Activated T-helper 1 cell treated with anti-CD3 and anti-CD28 coated beads, Interleukin-12 subunit alpha, Interleukin-12 subunit beta, Interleukin-2, Interleukin-4 antibody, amounts not matched to agents 30 ng/mL and 10 ng/mL and 1 ng/mL, durations not matched to agents 14 hours and 24 hours and 36 hours (primary cell): ENCODE measurements at regions not wholly inside any gene's neighbourhood (a gene's known extent, or its start where the extent isn't known, plus 50 kb on each side); places are given as distances from the start of the nearest gene placed in this dataset.
"Not testable (repeated sequence)": the region's sequence is repeated elsewhere in the genome, so short reads cannot be mapped to it uniquely, and the experiment has no call there.

Experiments
- DNase-seq: peaks from one replicate; pipeline ENCODE4 v3.0.0; 2021; ENCODE audit warnings: low spot score
- H3K27ac Mint-ChIP-seq: one replicate; pipeline ENCODE4 v1.8.0; 2021; ENCODE audit warnings: mild to moderate bottlenecking, mixed read lengths
- H3K27me3 Mint-ChIP-seq: one replicate; pipeline ENCODE4 v1.8.0; 2022; ENCODE audit warnings: mild to moderate bottlenecking, moderate library complexity, mixed read lengths; ENCODE audit not compliant: insufficient read depth
- H3K36me3 Mint-ChIP-seq: one replicate; pipeline ENCODE4 v1.8.0; 2021; ENCODE audit warnings: low read depth, mixed read lengths
- H3K4me1 Mint-ChIP-seq: one replicate; pipeline ENCODE4 v1.8.0; 2021; ENCODE audit warnings: low read depth, mixed read lengths
- H3K4me3 Mint-ChIP-seq: one replicate; pipeline ENCODE4 v1.8.0; 2021; ENCODE audit warnings: mild to moderate bottlenecking, moderate library complexity, mixed read lengths
- H3K9me3 Mint-ChIP-seq: one replicate; pipeline ENCODE4 v1.8.0; 2021; ENCODE audit warnings: mixed read lengths
- intact Hi-C: fragments of 100-400 bp; cut with micrococcal nuclease; formaldehyde crosslinking; loops from one replicate; pipeline ENCODE4 v1.15.1; 2024

- no peak overlapping the region for H3K27ac Mint-ChIP-seq
- no peaks in the 10 kb centered on the region for H3K9me3 Mint-ChIP-seq
- intact Hi-C loops = no loop called here
- H3K36me3 Mint-ChIP-seq = no peaks in the 10 kb centered on the region
- no peak for DNase-seq
- H3K27me3 Mint-ChIP-seq = no peaks in the 10 kb centered on the region
- no peak overlapping the region for H3K4me3 Mint-ChIP-seq
- no peaks in the 10 kb centered on the region for H3K4me1 Mint-ChIP-seq
These were observed 202.8 kb upstream of the KCND2 start for GRCh38 chr7:120070201-120070600.

GRCh38 chr7:120077777-120078176 is 195.2 kb upstream of the KCND2 start:
- Mint-ChIP-seq H3K4me3 (no peak overlapping the region), H3K27ac (no peak overlapping the region)
- no peak for DNase-seq

GRCh38 chr7:120079022-120079421 is 194.0 kb upstream of the KCND2 start:
- no peaks in the 10 kb centered on the region for H3K36me3 Mint-ChIP-seq

More at GRCh38 chr7:120077777-120078176, 195.2 kb upstream of the KCND2 start:
- H3K27me3 Mint-ChIP-seq = no peaks in the 10 kb centered on the region
- no peaks in the 10 kb centered on the region for H3K36me3 Mint-ChIP-seq
- no peaks in the 10 kb centered on the region for H3K9me3 Mint-ChIP-seq
- no peaks in the 10 kb centered on the region for H3K4me1 Mint-ChIP-seq
- intact Hi-C loops = no loop called here

GRCh38 chr7:120079704-120080103 is 193.3 kb upstream of the KCND2 start:
- Mint-ChIP-seq H3K4me1 (no peaks in the 10 kb centered on the region), H3K9me3 (no peaks in the 10 kb centered on the region), H3K36me3 (no peaks in the 10 kb centered on the region), H3K27ac (no peak overlapping the region), H3K27me3 (no peaks in the 10 kb centered on the region), H3K4me3 (no peak overlapping the region)
- intact Hi-C loops = no loop called here
- DNase-seq = no peak

More at GRCh38 chr7:120079022-120079421, 194.0 kb upstream of the KCND2 start:
- intact Hi-C loops = no loop called here
- no peaks in the 10 kb centered on the region for H3K9me3 Mint-ChIP-seq
- H3K27me3 Mint-ChIP-seq = no peaks in the 10 kb centered on the region
- H3K4me3 Mint-ChIP-seq = no peak overlapping the region
- H3K4me1 Mint-ChIP-seq = no peaks in the 10 kb centered on the region
- H3K27ac Mint-ChIP-seq = no peak overlapping the region
- DNase-seq = no peak

- not testable (repeated sequence) for H3K9me3 Mint-ChIP-seq
These were observed 186.5 kb upstream of the KCND2 start for GRCh38 chr7:120086468-120086867.

GRCh38 chr7:120089968-120090367 is 183.0 kb upstream of the KCND2 start:
- H3K36me3 Mint-ChIP-seq = no peaks in the 10 kb centered on the region
- intact Hi-C loops = no loop called here
- no peaks in the 10 kb centered on the region for H3K27me3 Mint-ChIP-seq
- H3K27ac Mint-ChIP-seq = no peak overlapping the region
- no peak overlapping the region for H3K4me3 Mint-ChIP-seq
- no peaks in the 10 kb centered on the region for H3K9me3 Mint-ChIP-seq
- H3K4me1 Mint-ChIP-seq = no peaks in the 10 kb centered on the region
- DNase-seq = no peak

More at GRCh38 chr7:120086468-120086867, 186.5 kb upstream of the KCND2 start:
- H3K27me3 Mint-ChIP-seq, H3K27ac Mint-ChIP-seq, intact Hi-C loops, H3K4me3 Mint-ChIP-seq, DNase-seq, H3K36me3 Mint-ChIP-seq, H3K4me1 Mint-ChIP-seq: not testable (repeated sequence)

GRCh38 chr7:120091807-120092206 is 181.2 kb upstream of the KCND2 start:
- no peak for DNase-seq
- Mint-ChIP-seq H3K4me1 (no peaks in the 10 kb centered on the region), H3K27me3 (no peaks in the 10 kb centered on the region), H3K4me3 (no peak overlapping the region), H3K36me3 (no peaks in the 10 kb centered on the region), H3K27ac (no peak overlapping the region), H3K9me3 (no peaks in the 10 kb centered on the region)
- intact Hi-C loops = no loop called here

- Mint-ChIP-seq H3K27me3 (no peaks in the 10 kb centered on the region), H3K4me3 (no peak overlapping the region), H3K4me1 (no peaks in the 10 kb centered on the region), H3K36me3 (no peaks in the 10 kb centered on the region), H3K9me3 (no peaks in the 10 kb centered on the region), H3K27ac (no peak overlapping the region)
- DNase-seq = no peak
- intact Hi-C loops = no loop called here
These were observed 176.0 kb upstream of the KCND2 start for GRCh38 chr7:120097020-120097419.

GRCh38 chr7:120097774-120098173 is 175.2 kb upstream of the KCND2 start:
- no peak for DNase-seq
- no peak overlapping the region for H3K27ac Mint-ChIP-seq
- intact Hi-C loops = no loop called here
- H3K9me3 Mint-ChIP-seq = no peaks in the 10 kb centered on the region
- H3K36me3 Mint-ChIP-seq = no peaks in the 10 kb centered on the region
- no peaks in the 10 kb centered on the region for H3K4me1 Mint-ChIP-seq
- H3K27me3 Mint-ChIP-seq = no peaks in the 10 kb centered on the region
- no peak overlapping the region for H3K4me3 Mint-ChIP-seq

GRCh38 chr7:120108376-120108775 is 164.6 kb upstream of the KCND2 start:
- DNase-seq = no peak
- no peak overlapping the region for H3K27ac Mint-ChIP-seq
- peaks cover 15% of the 10 kb centered on the region for H3K9me3 Mint-ChIP-seq
- intact Hi-C loops = no loop called here
- H3K36me3 Mint-ChIP-seq = no peaks in the 10 kb centered on the region
- no peaks in the 10 kb centered on the region for H3K4me1 Mint-ChIP-seq
- no peak overlapping the region for H3K4me3 Mint-ChIP-seq
- no peaks in the 10 kb centered on the region for H3K27me3 Mint-ChIP-seq

GRCh38 chr7:120110169-120110568 is 162.8 kb upstream of the KCND2 start:
- no peaks in the 10 kb centered on the region for H3K27me3 Mint-ChIP-seq
- H3K4me3 Mint-ChIP-seq = no peak overlapping the region
- no peak for DNase-seq
- no peak overlapping the region for H3K27ac Mint-ChIP-seq
- H3K4me1 Mint-ChIP-seq = no peaks in the 10 kb centered on the region
- H3K9me3 Mint-ChIP-seq = peaks cover 15% of the 10 kb centered on the region
- H3K36me3 Mint-ChIP-seq = no peaks in the 10 kb centered on the region
- intact Hi-C loops = no loop called here

- intact Hi-C loops = no loop called here
- no peak for DNase-seq
- Mint-ChIP-seq H3K9me3 (peaks cover 24% of the 10 kb centered on the region), H3K4me3 (no peak overlapping the region), H3K27me3 (no peaks in the 10 kb centered on the region), H3K27ac (no peak overlapping the region), H3K36me3 (no peaks in the 10 kb centered on the region), H3K4me1 (no peaks in the 10 kb centered on the region)
These were observed 158.3 kb upstream of the KCND2 start for GRCh38 chr7:120114626-120115025.

- Mint-ChIP-seq H3K27me3 (no peaks in the 10 kb centered on the region), H3K36me3 (no peaks in the 10 kb centered on the region), H3K9me3 (no peaks in the 10 kb centered on the region), H3K4me1 (no peaks in the 10 kb centered on the region), H3K27ac (no peak overlapping the region), H3K4me3 (no peak overlapping the region)
- DNase-seq = no peak
- intact Hi-C loops = no loop called here
These were observed 149.4 kb upstream of the KCND2 start for GRCh38 chr7:120123528-120123927.

GRCh38 chr7:120131096-120131839 is 141.7 kb upstream of the KCND2 start:
- Mint-ChIP-seq H3K27me3 (no peaks in the 10 kb centered on the region), H3K27ac (no peak overlapping the region), H3K36me3 (no peaks in the 10 kb centered on the region), H3K4me3 (no peak overlapping the region), H3K9me3 (peaks cover 17% of the 10 kb centered on the region), H3K4me1 (no peaks in the 10 kb centered on the region)
- no peak for DNase-seq
- intact Hi-C loops = no loop called here
